Testis (tissue), 2 donors: ENCODE measurements at regions not wholly inside any gene's neighbourhood (a gene's known extent, or its start where the extent isn't known, plus 50 kb on each side); places are given as distances from the start of the nearest gene placed in this dataset.

Experiments used
- CTCF ChIP-seq, 3 experiments: fragments of 450-650 bp in 2 of 3; fragments of 200-600 bp in 1 of 3; sonication (generic) in 1 of 3; IDR thresholded peaks; one replicate each; pipeline ENCODE4 v1.5.1; 2016 to 2019; ENCODE audit warnings: antibody characterized with exemption in 3 of 3, mild to moderate bottlenecking in 2 of 3, moderate library complexity in 1 of 3
- POLR2A ChIP-seq: fragments of 450-650 bp; IDR thresholded peaks from one replicate; pipeline ENCODE4 v1.6.1; 2017; ENCODE audit warnings: antibody characterized with exemption, mild to moderate bottlenecking, moderate library complexity

GRCh38 chr9:119458068-119458467 is 88.8 kb upstream of the BRINP1 start:
- TF ChIP-seq CTCF (IDR thresholded peaks at IDR 0.05) (no peak), POLR2A (no peak)
